H1 (cell line): ENCODE measurements at regions not wholly inside any gene's neighbourhood (a gene's known extent, or its start where the extent isn't known, plus 50 kb on each side); places are given as distances from the start of the nearest gene placed in this dataset.

ENCODE experiments used
- CTCF ChIA-PET: fragments of 300-600 bp; sonication (Branson Sonifier 250); formaldehyde crosslinking; loops from one replicate; lab custom pipeline; 2021; ENCODE audit not compliant: partially characterized antibody; lab: Charles Lee
- POLR2A ChIA-PET: fragments of 300-600 bp; sonication (Branson Sonifier 250); formaldehyde crosslinking; loops from one replicate; lab custom pipeline; 2021; ENCODE audit warnings: inconsistent platforms; ENCODE audit not compliant: partially characterized antibody; lab: Charles Lee
- DNase-seq, 2 experiments: peaks; one replicate each; pipeline versions ENCODE4 v3.0.0 to v3.0.0-alpha.2; 2010 to 2022; ENCODE audit warnings: low spot score in 2 of 2, low read depth in 1 of 2, mixed read lengths in 1 of 2
- FAIRE-seq: peaks from 2 replicates; lab custom pipeline; 2011; peaks lifted over from hg19 to GRCh38; lab: Jason Lieb, UNC
- H2AFZ ChIP-seq: 2 replicates; pipeline ENCODE4 v1.8.1; 2012; ENCODE audit warnings: low read length, inconsistent platforms
- H2AK5ac ChIP-seq: 2 replicates; pipeline ENCODE4 v1.6.1; 2013; ENCODE audit warnings: low read depth, low read length
- H2BK120ac ChIP-seq: replicated peaks from 2 replicates; pipeline ENCODE3; 2013; ENCODE audit warnings: low read depth, low read length, inconsistent platforms
- H2BK12ac ChIP-seq: 2 replicates; pipeline ENCODE4 v1.6.1; 2013; ENCODE audit warnings: low read depth, low read length
- H2BK15ac ChIP-seq: 2 replicates; pipeline ENCODE4 v1.6.1; 2013; ENCODE audit warnings: low read length
- H2BK20ac ChIP-seq: 2 replicates; pipeline ENCODE4 v1.6.1; 2013; ENCODE audit warnings: low read length
- H2BK5ac ChIP-seq: 2 replicates; pipeline ENCODE4 v1.6.1; 2013; ENCODE audit warnings: low read depth, low read length
- H3K14ac ChIP-seq: 2 replicates; pipeline ENCODE4 v1.6.1; 2013; ENCODE audit warnings: inconsistent platforms; ENCODE audit not compliant: insufficient read length
- H3K18ac ChIP-seq: 2 replicates; pipeline ENCODE4 v1.6.1; 2013; ENCODE audit warnings: low read length; ENCODE audit errors: extremely low read depth
- H3K23ac ChIP-seq: 2 replicates; pipeline ENCODE4 v1.6.1; 2013; ENCODE audit warnings: inconsistent platforms; ENCODE audit not compliant: insufficient read length
- H3K23me2 ChIP-seq: 2 replicates; pipeline ENCODE4 v1.6.1; 2013; ENCODE audit warnings: low read depth, low read length
- H3K27ac ChIP-seq: 2 replicates; pipeline ENCODE4 v1.6.1; 2011; ENCODE audit warnings: low read depth, low read length, inconsistent platforms
- H3K27me3 ChIP-seq, 4 experiments: replicated peaks in 1 of 4; 1 replicate in 1 of 4; 2 replicates in 3 of 4; pipeline versions ENCODE4 v1.6.1 to v1.8.1; 2011 to 2013; ENCODE audit warnings: low read length in 3 of 4, mild to moderate bottlenecking in 3 of 4, inconsistent platforms in 2 of 4, mixed read lengths in 2 of 4, moderate library complexity in 1 of 4; ENCODE audit not compliant: control insufficient read depth in 3 of 4, insufficient read depth in 3 of 4; ENCODE audit errors: extremely low read depth in 1 of 4
- H3K36me3 ChIP-seq, 4 experiments: 2 replicates each; pipeline versions ENCODE4 v1.6.1 to v1.8.1; 2011 to 2013; ENCODE audit warnings: mild to moderate bottlenecking in 4 of 4, low read length in 3 of 4, moderate library complexity in 2 of 4, control low read depth in 1 of 4, inconsistent platforms in 1 of 4; ENCODE audit not compliant: insufficient read depth in 4 of 4, control insufficient read depth in 2 of 4
- H3K4ac ChIP-seq: replicated peaks from 2 replicates; pipeline ENCODE3; 2013; ENCODE audit warnings: low read length, low read depth, mixed read lengths, inconsistent platforms; ENCODE audit not compliant: insufficient read length
- H3K4me1 ChIP-seq, 4 experiments: replicated peaks in 1 of 4; 1 replicate in 1 of 4; 2 replicates in 3 of 4; pipeline versions ENCODE4 v1.6.1 to v1.8.1; 2011 to 2013; ENCODE audit warnings: low read length in 3 of 4, inconsistent platforms in 2 of 4, mixed read lengths in 1 of 4; ENCODE audit not compliant: insufficient read depth in 4 of 4, control insufficient read depth in 3 of 4
- H3K4me2 ChIP-seq, 2 experiments: 2 replicates each; pipeline versions ENCODE4 v1.6.1 to v1.8.1; 2011 to 2013; ENCODE audit warnings: low read depth in 2 of 2, low read length in 2 of 2, control low read depth in 1 of 2, inconsistent platforms in 1 of 2, mild to moderate bottlenecking in 1 of 2; ENCODE audit not compliant: insufficient read depth in 1 of 2
- H3K4me3 ChIP-seq, 4 experiments: fragments of 200-600, 300-600 bp in 1 of 4; sonication (generic), shearing (Covaris generic), sonication (Bioruptor Twin) in 1 of 4; 2 replicates each; pipeline versions ENCODE4 v1.5.1 to v1.8.1; 2011 to 2016; ENCODE audit warnings: low read length in 4 of 4, low read depth in 3 of 4, control low read depth in 2 of 4, inconsistent platforms in 2 of 4, mild to moderate bottlenecking in 2 of 4, mixed read lengths in 1 of 4, moderate library complexity in 1 of 4; ENCODE audit not compliant: insufficient read depth in 2 of 4; ENCODE audit errors: extremely low read depth in 1 of 4
- H3K56ac ChIP-seq: replicated peaks from 2 replicates; pipeline ENCODE3; 2013; ENCODE audit warnings: low read depth, mild to moderate bottlenecking, mixed read lengths, low read length, inconsistent platforms; ENCODE audit not compliant: insufficient read length
- H3K79me1 ChIP-seq: 2 replicates; pipeline ENCODE4 v1.6.1; 2013; ENCODE audit warnings: low read depth, low read length, control low read depth
- H3K79me2 ChIP-seq, 2 experiments: 2 replicates each; pipeline versions ENCODE4 v1.6.1 to v1.8.1; 2012 to 2013; ENCODE audit warnings: low read length in 2 of 2, mild to moderate bottlenecking in 2 of 2, inconsistent platforms in 1 of 2; ENCODE audit not compliant: insufficient read depth in 2 of 2, control insufficient read depth in 1 of 2
- H3K9ac ChIP-seq, 4 experiments: replicated peaks in 1 of 4; 1 replicate in 1 of 4; 2 replicates in 3 of 4; pipeline versions ENCODE4 v1.6.1 to v1.8.1; 2011 to 2013; ENCODE audit warnings: low read depth in 3 of 4, low read length in 3 of 4, control low read depth in 2 of 4, mild to moderate bottlenecking in 2 of 4, moderate library complexity in 2 of 4, inconsistent platforms in 1 of 4; ENCODE audit errors: extremely low read depth in 1 of 4
- H3K9me3 ChIP-seq, 2 experiments: 2 replicates each; pipeline versions ENCODE4 v1.6.1 to v1.8.1; 2012 to 2013; ENCODE audit warnings: mild to moderate bottlenecking in 2 of 2, moderate library complexity in 2 of 2, control low read depth in 1 of 2, inconsistent platforms in 1 of 2, low read depth in 1 of 2, low read length in 1 of 2, mixed read lengths in 1 of 2; ENCODE audit not compliant: insufficient read depth in 2 of 2
- H4K20me1 ChIP-seq, 2 experiments: replicated peaks in 1 of 2; 2 replicates each; pipeline versions ENCODE3 to v1.8.1; 2011 to 2013; ENCODE audit warnings: inconsistent platforms in 2 of 2, low read length in 2 of 2, mild to moderate bottlenecking in 1 of 2; ENCODE audit not compliant: insufficient read depth in 2 of 2, control insufficient read depth in 1 of 2
- H4K5ac ChIP-seq: 2 replicates; pipeline ENCODE4 v1.6.1; 2013; ENCODE audit warnings: low read length, low read depth, mixed read lengths, inconsistent platforms; ENCODE audit not compliant: insufficient read length
- H4K8ac ChIP-seq: 2 replicates; pipeline ENCODE4 v1.8.0; 2013; ENCODE audit warnings: mild to moderate bottlenecking, moderate library complexity, low read length, inconsistent platforms; ENCODE audit not compliant: insufficient read depth; ENCODE audit errors: extremely low read depth
- H4K91ac ChIP-seq: replicated peaks from 2 replicates; pipeline ENCODE3; 2013; ENCODE audit warnings: low read length, mixed read lengths, inconsistent platforms; ENCODE audit not compliant: insufficient read length
- BACH1 ChIP-seq: IDR thresholded peaks from 2 replicates; pipeline ENCODE4 v1.6.1; 2012; ENCODE audit warnings: low read length, improper control_type of control experiment
- E2F6 ChIP-seq: IDR thresholded peaks from 2 replicates; pipeline ENCODE4 v1.6.1; 2012; ENCODE audit warnings: inconsistent platforms
- JUND ChIP-seq: IDR thresholded peaks from 2 replicates; pipeline ENCODE4 v1.6.1; 2011; ENCODE audit warnings: mild to moderate bottlenecking, improper control_type of control experiment, low read length
- MAX ChIP-seq: IDR thresholded peaks from 2 replicates; pipeline ENCODE4 v1.6.1; 2012; ENCODE audit warnings: inconsistent platforms
- WGBS, 2 experiments: shearing (Covaris generic) in 1 of 2; methylation state at CpG; one replicate each; pipeline versions ENCODE4 v1.1.6 to v1.1.7; 2013 to 2015; ENCODE audit warnings: low lambda C conversion rate in 2 of 2, mixed read lengths in 2 of 2, inconsistent platforms in 1 of 2, low coverage in 1 of 2, missing lambda C conversion rate in 1 of 2; ENCODE audit not compliant: insufficient replicate concordance in 2 of 2, insufficient coverage in 1 of 2, insufficient read length in 1 of 2; ENCODE audit errors: extremely low coverage in 1 of 2, missing lambda C conversion rate in 1 of 2; 5-methylcytosine and 5-hydroxymethylcytosine counted together

- H3K14ac ChIP-seq: no peak overlapping the region
- no peak overlapping the region for H3K4me2 ChIP-seq
- H3K79me1 ChIP-seq: no peaks in the 10 kb centered on the region
- 76% methylated on average over 7 of the region's 7 CpGs; no CpG with 5 or more reads in 1 of the 2 experiments for WGBS, 2 experiments
- no peak overlapping the region for H3K56ac ChIP-seq
- TF ChIP-seq BACH1 (no peak), E2F6 (peak; percentile 85), MAX (peak; percentile 53; the same call in 1 of the 2 replicates), JUND (no peak)
- H4K20me1 ChIP-seq: no peaks in the 10 kb centered on the region
- no peak overlapping the region for H2AK5ac ChIP-seq
- H3K18ac ChIP-seq: no peak overlapping the region
- no peak overlapping the region for H3K4me3 ChIP-seq
- H2BK15ac ChIP-seq: no peak overlapping the region
- no peak overlapping the region for H3K23ac ChIP-seq
- H3K36me3 ChIP-seq: no peaks in the 10 kb centered on the region
- H3K9ac ChIP-seq: no peak overlapping the region
- no peak overlapping the region for H2BK20ac ChIP-seq
- H3K4ac ChIP-seq: no peak overlapping the region
- no peak overlapping the region for H4K91ac ChIP-seq
- no peaks in the 10 kb centered on the region for H3K23me2 ChIP-seq
- POLR2A ChIA-PET: no interaction called here
- H2BK12ac ChIP-seq: no peak overlapping the region
- peaks cover 0 to 6% (median 0%) of the 10 kb centered on the region in 4 experiments; a peak in 1 of 7 replicates for H3K4me1 ChIP-seq
- peak overlapping the region; percentile 31 for H4K5ac ChIP-seq
- H3K27ac ChIP-seq: no peak overlapping the region
- no peak for FAIRE-seq
- H3K9me3 ChIP-seq: no peaks in the 10 kb centered on the region
- H4K8ac ChIP-seq: no peak overlapping the region
- no peak overlapping the region for H2BK120ac ChIP-seq
- H3K27me3 ChIP-seq: no peaks in the 10 kb centered on the region
- H2BK5ac ChIP-seq: no peak overlapping the region
- peak overlapping the region; percentile 37; the same call in 1 of the 2 replicates for H2AFZ ChIP-seq
- no peak for DNase-seq
- H3K79me2 ChIP-seq: no peaks in the 10 kb centered on the region
- CTCF ChIA-PET: interaction anchor here (0.9 to 1.9 kb wide), 2 partner anchors 13 to 427 kb away, joined by 4 to 6 read pairs; no protein-coding TSS in a partner anchor
Observed at GRCh38 chr4:152211936-152212653, 323.8 kb downstream of the FBXW7 start.
